Ovary (tissue), 7 donors: ENCODE measurements at regions not wholly inside any gene's neighbourhood (a gene's known extent, or its start where the extent isn't known, plus 50 kb on each side); places are given as distances from the start of the nearest gene placed in this dataset.

Experiments used
- DNase-seq, 5 donors: peaks; one replicate each; pipeline ENCODE4 v3.0.0-alpha.2; 2019 to 2020
- H3K27ac ChIP-seq, 2 donors: fragments of 200-600 bp; one replicate each; pipeline versions ENCODE4 v1.5.1 to v1.8.0; 2019 to 2022
- H3K27me3 ChIP-seq: fragments of 200-600 bp; one replicate; pipeline ENCODE4 v1.8.0; 2022
- H3K36me3 ChIP-seq: fragments of 200-600 bp; sonication (generic); one replicate; pipeline ENCODE4 v1.5.1; 2019
- H3K4me1 ChIP-seq: one replicate; pipeline ENCODE4 v1.8.1; 2013; ENCODE audit warnings: mild to moderate bottlenecking, moderate library complexity; ENCODE audit not compliant: insufficient read depth
- H3K4me3 ChIP-seq: fragments of 200-600 bp; sonication (generic); one replicate; pipeline ENCODE4 v1.5.1; 2017
- H3K9me3 ChIP-seq, 2 donors: fragments of 200-600 bp in 1 of 2; sonication (generic) in 1 of 2; one replicate each; pipeline versions ENCODE4 v1.5.1 to v1.8.1; 2013 to 2019; ENCODE audit warnings: mild to moderate bottlenecking in 1 of 2, moderate library complexity in 1 of 2
- CTCF ChIP-seq, 3 donors: fragments of 450-650 bp in 2 of 3; fragments of 200-600 bp in 1 of 3; IDR thresholded peaks; one replicate each; pipeline versions ENCODE4 v1.5.1 to v1.8.0; 2016 to 2022; ENCODE audit warnings: antibody characterized with exemption in 3 of 3, mild to moderate bottlenecking in 1 of 3
- EP300 ChIP-seq: sonication (generic); formaldehyde crosslinking; IDR thresholded peaks from one replicate; pipeline ENCODE4 v1.6.1; 2017; ENCODE audit warnings: antibody characterized with exemption
- POLR2A ChIP-seq: fragments of 450-650 bp; IDR thresholded peaks from one replicate; pipeline ENCODE4 v1.6.1; 2017; ENCODE audit warnings: antibody characterized with exemption, mild to moderate bottlenecking, moderate library complexity
- WGBS, 3 donors: extraction: QIAGEN DNeasy Blood & Tissue Kit in 1 of 3; methylation state at CpG; one replicate each; pipeline versions ENCODE4 v1.1.5 to v1.1.7; 2013 to 2017; 5-methylcytosine and 5-hydroxymethylcytosine counted together
- intact Hi-C, 4 donors: fragments of 100-400 bp; cut with DNase I; formaldehyde crosslinking; loops; one replicate each; pipeline versions ENCODE4 v1.11.0 to v1.15.1; 2022 to 2023
- donor health status: DM: no; HTN: no; CAD: no; lungs with moderate emphysema.
- donor health status: DM: no; HTN: no; CAD: no.
- donor health status: Bipolar disorder and iron deficiency.
- donor health status: DM: no; HTN: no; CAD: no.
- donor health status: DM: yes; HTN: yes; CAD: no.

- intact Hi-C loops: no loop called here
- no peaks in the 10 kb centered on the region for H3K9me3 ChIP-seq
- no peak overlapping the region for H3K4me3 ChIP-seq
- WGBS, 3 donors: 0 to 56% (median 0%) methylated on average over 1 of the region's 1 CpG
- no peak for DNase-seq
- no peaks in the 10 kb centered on the region for H3K4me1 ChIP-seq
- no peaks in the 10 kb centered on the region for H3K36me3 ChIP-seq
- no peak overlapping the region for H3K27ac ChIP-seq
- no peaks in the 10 kb centered on the region for H3K27me3 ChIP-seq
- TF ChIP-seq EP300 (no peak), POLR2A (no peak), CTCF (IDR thresholded peaks at IDR 0.05) (no peak)
Measured at GRCh38 chr9:120292606-120293005, 287.4 kb downstream of the CDK5RAP2 start.

- no peaks in the 10 kb centered on the region for H3K27me3 ChIP-seq
- DNase-seq: no peak
- intact Hi-C loops: no loop called here
- TF ChIP-seq EP300 (no peak), CTCF (IDR thresholded peaks at IDR 0.05) (no peak), POLR2A (no peak)
- H3K4me3 ChIP-seq: no peak overlapping the region
- H3K36me3 ChIP-seq: no peaks in the 10 kb centered on the region
- 86 to 90% (median 88%) methylated on average over 3 of the region's 3 CpGs for WGBS, 3 donors
- no peak overlapping the region for H3K27ac ChIP-seq
- H3K9me3 ChIP-seq: no peaks in the 10 kb centered on the region
- H3K4me1 ChIP-seq: no peaks in the 10 kb centered on the region
Measured at GRCh38 chr9:120291050-120291449, 288.9 kb downstream of the CDK5RAP2 start.

GRCh38 chr9:120289990-120290975 lies 289.7 kb downstream of the CDK5RAP2 start:
- TF ChIP-seq POLR2A (no peak), CTCF (IDR thresholded peaks at IDR 0.05) (no peak), EP300 (no peak)
- intact Hi-C loops: no loop called here
- WGBS, 3 donors: 52 to 58% (median 57%) methylated on average over 9 of the region's 9 CpGs
- Histone ChIP-seq H3K27me3 (no peaks in the 10 kb centered on the region), H3K9me3 (no peaks in the 10 kb centered on the region), H3K27ac (no peak overlapping the region), H3K4me3 (no peak overlapping the region), H3K36me3 (no peaks in the 10 kb centered on the region), H3K4me1 (no peaks in the 10 kb centered on the region)
- DNase-seq: no peak

- H3K4me3 ChIP-seq: no peak overlapping the region
- no peaks in the 10 kb centered on the region for H3K4me1 ChIP-seq
Measured at GRCh38 chr9:120289098-120289497, 290.9 kb downstream of the CDK5RAP2 start.

More at GRCh38 chr9:120289098-120289497, 290.9 kb downstream of the CDK5RAP2 start:
- Histone ChIP-seq H3K36me3 (no peaks in the 10 kb centered on the region), H3K9me3 (no peaks in the 10 kb centered on the region), H3K27ac (no peak overlapping the region), H3K27me3 (no peaks in the 10 kb centered on the region)
- DNase-seq: no peak
- intact Hi-C loops: no loop called here
- TF ChIP-seq POLR2A (no peak), EP300 (no peak), CTCF (IDR thresholded peaks at IDR 0.05) (no peak)
